SK-N-SH treated with all-trans-retinoic acid at 6 μM for 48 hours (cell line): ENCODE measurements at regions not wholly inside any gene's neighbourhood (a gene's known extent, or its start where the extent isn't known, plus 50 kb on each side); places are given as distances from the start of the nearest gene placed in this dataset.

ENCODE experiments used
- ATAC-seq: fragments of 200-7000 bp; cut with Tn5 transposase; 3 replicates; pipeline ENCODE4 v1.9.1; 2020; ENCODE audit warnings: mild to moderate bottlenecking, moderate library complexity
- ARNTL ChIP-seq: fragments of 450-650 bp; formaldehyde crosslinking; IDR thresholded peaks from 2 replicates; pipeline ENCODE4 v1.5.0; 2020; ENCODE audit warnings: low read depth, mild to moderate bottlenecking, moderate library complexity, borderline replicate concordance
- BACH2 ChIP-seq: fragments of 250-450 bp; sonication (Bioruptor Pico); IDR thresholded peaks from 2 replicates; pipeline ENCODE4 v1.9.0; 2021; ENCODE audit warnings: mild to moderate bottlenecking, borderline replicate concordance
- CSDC2 ChIP-seq: fragments of 250-450 bp; sonication (Bioruptor Pico); IDR thresholded peaks from 2 replicates; pipeline ENCODE4 v1.5.0; 2020; ENCODE audit warnings: mild to moderate bottlenecking, moderate library complexity
- ESRRG ChIP-seq: fragments of 250-450 bp; sonication (Bioruptor Pico); IDR thresholded peaks from 2 replicates; pipeline ENCODE4 v1.6.1; 2021; ENCODE audit warnings: mild to moderate bottlenecking
- GLIS3 ChIP-seq: fragments of 250-450 bp; sonication (Bioruptor Pico); IDR thresholded peaks from 2 replicates; pipeline ENCODE4 v1.5.0; 2020; ENCODE audit warnings: mild to moderate bottlenecking, moderate library complexity
- ISL1 ChIP-seq: fragments of 250-450 bp; sonication (Bioruptor Pico); IDR thresholded peaks from 2 replicates; pipeline ENCODE4 v2.1.2; 2022; ENCODE audit warnings: mild to moderate bottlenecking, moderate library complexity
- PPARA ChIP-seq: fragments of 250-450 bp; sonication (Bioruptor Pico); IDR thresholded peaks from 2 replicates; pipeline ENCODE4 v1.5.0; 2020; ENCODE audit warnings: mild to moderate bottlenecking, borderline replicate concordance
- RARB ChIP-seq: fragments of 250-450 bp; sonication (Bioruptor Pico); IDR thresholded peaks from 2 replicates; pipeline ENCODE4 v1.8.0; 2021; ENCODE audit warnings: mild to moderate bottlenecking, moderate library complexity
- SNAI2 ChIP-seq: fragments of 250-450 bp; sonication (Bioruptor Pico); IDR thresholded peaks from 2 replicates; pipeline ENCODE4 v1.5.0; 2020; ENCODE audit warnings: mild to moderate bottlenecking, moderate library complexity
- TCF4 ChIP-seq: fragments of 250-450 bp; sonication (Bioruptor Pico); IDR thresholded peaks from 2 replicates; pipeline ENCODE4 v1.8.0; 2021; ENCODE audit warnings: mild to moderate bottlenecking, moderate library complexity, borderline replicate concordance
- TOX ChIP-seq: fragments of 250-450 bp; sonication (Bioruptor Pico); IDR thresholded peaks from 2 replicates; pipeline ENCODE4 v1.8.0; 2021; ENCODE audit warnings: mild to moderate bottlenecking, moderate library complexity, borderline replicate concordance
- ZC3H10 ChIP-seq: fragments of 250-450 bp; sonication (Bioruptor Pico); IDR thresholded peaks from 2 replicates; pipeline ENCODE4 v1.5.1; 2021; ENCODE audit warnings: mild to moderate bottlenecking, moderate library complexity
- ZFP3 ChIP-seq: fragments of 250-450 bp; sonication (Bioruptor Pico); IDR thresholded peaks from 2 replicates; pipeline ENCODE4 v1.5.0; 2020; ENCODE audit warnings: mild to moderate bottlenecking, moderate library complexity
- ZFP30 ChIP-seq: fragments of 450-650 bp; formaldehyde crosslinking; IDR thresholded peaks from 2 replicates; pipeline ENCODE4 v1.5.0; 2022; ENCODE audit warnings: mild to moderate bottlenecking, moderate library complexity
- ZNF565 ChIP-seq: fragments of 450-650 bp; formaldehyde crosslinking; conservative IDR thresholded peaks from 2 replicates; pipeline ENCODE4 v1.5.0; 2020; ENCODE audit warnings: low read depth, mild to moderate bottlenecking, moderate library complexity
- ZNF70 ChIP-seq: fragments of 450-650 bp; formaldehyde crosslinking; IDR thresholded peaks from 2 replicates; pipeline ENCODE4 v1.5.0; 2020; ENCODE audit warnings: mild to moderate bottlenecking, moderate library complexity
- ZNF8 ChIP-seq: fragments of 450-650 bp; formaldehyde crosslinking; IDR thresholded peaks from 2 replicates; pipeline ENCODE4 v1.5.0; 2020; ENCODE audit warnings: mild to moderate bottlenecking, moderate library complexity
- TF ChIP-seq, protein P1 (sequence below): fragments of 250-450 bp; sonication (Bioruptor Pico); IDR thresholded peaks from 2 replicates; pipeline ENCODE4 v1.5.0; 2020; ENCODE audit warnings: mild to moderate bottlenecking, moderate library complexity
- TF ChIP-seq, protein P2 (sequence below): fragments of 250-450 bp; sonication (Bioruptor Pico); IDR thresholded peaks from 2 replicates; pipeline ENCODE4 v1.5.1; 2020; ENCODE audit warnings: low read depth, mild to moderate bottlenecking, moderate library complexity
- TF ChIP-seq, protein P3 (sequence below): fragments of 250-450 bp; sonication (Bioruptor Pico); IDR thresholded peaks from 2 replicates; pipeline ENCODE4 v1.5.1; 2021; ENCODE audit warnings: mild to moderate bottlenecking, moderate library complexity
- TF ChIP-seq, protein P4 (sequence below): fragments of 250-450 bp; sonication (Bioruptor Pico); IDR thresholded peaks from 2 replicates; pipeline ENCODE4 v1.8.0; 2020; ENCODE audit warnings: mild to moderate bottlenecking, moderate library complexity, borderline replicate concordance
- TF ChIP-seq, protein P5 (sequence below): fragments of 250-450 bp; sonication (Bioruptor Pico); IDR thresholded peaks from 2 replicates; pipeline ENCODE4 v1.8.0; 2021; ENCODE audit warnings: low read depth, mild to moderate bottlenecking, moderate library complexity, borderline replicate concordance

DNA sequence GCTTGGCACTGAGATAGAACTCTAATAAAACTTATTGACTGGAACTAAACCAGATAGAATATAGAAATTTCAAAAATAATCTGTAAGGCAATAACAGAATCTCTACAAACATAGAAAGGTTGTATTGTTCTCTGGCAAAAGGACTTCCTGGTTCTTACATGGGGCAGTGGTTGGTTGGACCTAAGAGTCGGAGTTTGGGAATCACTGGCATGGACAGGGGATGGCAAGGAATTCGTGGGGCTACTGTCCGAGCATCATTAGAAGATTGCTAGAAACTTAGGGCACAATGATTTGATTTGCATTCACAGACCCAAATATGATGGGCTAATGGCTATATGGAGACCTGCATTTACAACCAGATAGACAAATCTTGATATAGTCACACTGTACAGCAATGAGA lies 103.8 kb upstream of the GOT2 start (continued):
- TF ChIP-seq, protein P1, sequence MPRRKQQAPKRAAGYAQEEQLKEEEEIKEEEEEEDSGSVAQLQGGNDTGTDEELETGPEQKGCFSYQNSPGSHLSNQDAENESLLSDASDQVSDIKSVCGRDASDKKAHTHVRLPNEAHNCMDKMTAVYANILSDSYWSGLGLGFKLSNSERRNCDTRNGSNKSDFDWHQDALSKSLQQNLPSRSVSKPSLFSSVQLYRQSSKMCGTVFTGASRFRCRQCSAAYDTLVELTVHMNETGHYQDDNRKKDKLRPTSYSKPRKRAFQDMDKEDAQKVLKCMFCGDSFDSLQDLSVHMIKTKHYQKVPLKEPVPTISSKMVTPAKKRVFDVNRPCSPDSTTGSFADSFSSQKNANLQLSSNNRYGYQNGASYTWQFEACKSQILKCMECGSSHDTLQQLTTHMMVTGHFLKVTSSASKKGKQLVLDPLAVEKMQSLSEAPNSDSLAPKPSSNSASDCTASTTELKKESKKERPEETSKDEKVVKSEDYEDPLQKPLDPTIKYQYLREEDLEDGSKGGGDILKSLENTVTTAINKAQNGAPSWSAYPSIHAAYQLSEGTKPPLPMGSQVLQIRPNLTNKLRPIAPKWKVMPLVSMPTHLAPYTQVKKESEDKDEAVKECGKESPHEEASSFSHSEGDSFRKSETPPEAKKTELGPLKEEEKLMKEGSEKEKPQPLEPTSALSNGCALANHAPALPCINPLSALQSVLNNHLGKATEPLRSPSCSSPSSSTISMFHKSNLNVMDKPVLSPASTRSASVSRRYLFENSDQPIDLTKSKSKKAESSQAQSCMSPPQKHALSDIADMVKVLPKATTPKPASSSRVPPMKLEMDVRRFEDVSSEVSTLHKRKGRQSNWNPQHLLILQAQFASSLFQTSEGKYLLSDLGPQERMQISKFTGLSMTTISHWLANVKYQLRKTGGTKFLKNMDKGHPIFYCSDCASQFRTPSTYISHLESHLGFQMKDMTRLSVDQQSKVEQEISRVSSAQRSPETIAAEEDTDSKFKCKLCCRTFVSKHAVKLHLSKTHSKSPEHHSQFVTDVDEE (CRISPR knock-in tag), result no peak
- TF ChIP-seq, protein P2, sequence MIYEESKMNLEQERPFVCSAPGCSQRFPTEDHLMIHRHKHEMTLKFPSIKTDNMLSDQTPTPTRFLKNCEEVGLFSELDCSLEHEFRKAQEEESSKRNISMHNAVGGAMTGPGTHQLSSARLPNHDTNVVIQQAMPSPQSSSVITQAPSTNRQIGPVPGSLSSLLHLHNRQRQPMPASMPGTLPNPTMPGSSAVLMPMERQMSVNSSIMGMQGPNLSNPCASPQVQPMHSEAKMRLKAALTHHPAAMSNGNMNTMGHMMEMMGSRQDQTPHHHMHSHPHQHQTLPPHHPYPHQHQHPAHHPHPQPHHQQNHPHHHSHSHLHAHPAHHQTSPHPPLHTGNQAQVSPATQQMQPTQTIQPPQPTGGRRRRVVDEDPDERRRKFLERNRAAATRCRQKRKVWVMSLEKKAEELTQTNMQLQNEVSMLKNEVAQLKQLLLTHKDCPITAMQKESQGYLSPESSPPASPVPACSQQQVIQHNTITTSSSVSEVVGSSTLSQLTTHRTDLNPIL (CRISPR knock-in tag), result no peak

DNA sequence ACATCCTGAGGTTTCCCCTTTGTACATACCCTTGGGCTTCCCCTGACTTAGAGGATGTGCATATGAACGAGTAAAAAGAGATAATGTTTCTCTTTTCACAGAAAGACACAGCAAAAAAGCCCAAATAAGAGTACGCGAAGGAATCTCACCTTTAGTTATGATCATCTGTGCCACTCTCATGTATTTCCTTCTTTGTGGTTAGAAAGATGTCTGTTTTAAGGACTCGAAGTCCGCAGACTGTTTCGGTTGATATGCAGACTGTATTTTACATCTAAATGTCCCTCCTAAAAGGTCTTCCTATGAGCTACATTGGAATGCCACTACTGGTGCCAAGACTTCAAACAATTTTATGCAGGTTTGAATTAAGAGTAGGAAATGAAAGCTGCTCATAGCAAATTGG lies 102.3 kb upstream of the GOT2 start:
- ATAC-seq, result no peak
- TF ChIP-seq ZNF565 (no peak), GLIS3 (CRISPR knock-in tag) (no peak), TOX (no peak), ZFP30 (CRISPR knock-in tag) (no peak), BACH2 (CRISPR knock-in tag) (no peak), SNAI2 (CRISPR knock-in tag) (no peak), ZC3H10 (no peak), ESRRG (no peak), RARB (CRISPR knock-in tag) (no peak)
- TF ChIP-seq, protein P3, sequence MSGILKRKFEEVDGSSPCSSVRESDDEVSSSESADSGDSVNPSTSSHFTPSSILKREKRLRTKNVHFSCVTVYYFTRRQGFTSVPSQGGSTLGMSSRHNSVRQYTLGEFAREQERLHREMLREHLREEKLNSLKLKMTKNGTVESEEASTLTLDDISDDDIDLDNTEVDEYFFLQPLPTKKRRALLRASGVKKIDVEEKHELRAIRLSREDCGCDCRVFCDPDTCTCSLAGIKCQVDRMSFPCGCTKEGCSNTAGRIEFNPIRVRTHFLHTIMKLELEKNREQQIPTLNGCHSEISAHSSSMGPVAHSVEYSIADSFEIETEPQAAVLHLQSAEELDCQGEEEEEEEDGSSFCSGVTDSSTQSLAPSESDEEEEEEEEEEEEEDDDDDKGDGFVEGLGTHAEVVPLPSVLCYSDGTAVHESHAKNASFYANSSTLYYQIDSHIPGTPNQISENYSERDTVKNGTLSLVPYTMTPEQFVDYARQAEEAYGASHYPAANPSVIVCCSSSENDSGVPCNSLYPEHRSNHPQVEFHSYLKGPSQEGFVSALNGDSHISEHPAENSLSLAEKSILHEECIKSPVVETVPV, result no peak
- TF ChIP-seq, protein P4, sequence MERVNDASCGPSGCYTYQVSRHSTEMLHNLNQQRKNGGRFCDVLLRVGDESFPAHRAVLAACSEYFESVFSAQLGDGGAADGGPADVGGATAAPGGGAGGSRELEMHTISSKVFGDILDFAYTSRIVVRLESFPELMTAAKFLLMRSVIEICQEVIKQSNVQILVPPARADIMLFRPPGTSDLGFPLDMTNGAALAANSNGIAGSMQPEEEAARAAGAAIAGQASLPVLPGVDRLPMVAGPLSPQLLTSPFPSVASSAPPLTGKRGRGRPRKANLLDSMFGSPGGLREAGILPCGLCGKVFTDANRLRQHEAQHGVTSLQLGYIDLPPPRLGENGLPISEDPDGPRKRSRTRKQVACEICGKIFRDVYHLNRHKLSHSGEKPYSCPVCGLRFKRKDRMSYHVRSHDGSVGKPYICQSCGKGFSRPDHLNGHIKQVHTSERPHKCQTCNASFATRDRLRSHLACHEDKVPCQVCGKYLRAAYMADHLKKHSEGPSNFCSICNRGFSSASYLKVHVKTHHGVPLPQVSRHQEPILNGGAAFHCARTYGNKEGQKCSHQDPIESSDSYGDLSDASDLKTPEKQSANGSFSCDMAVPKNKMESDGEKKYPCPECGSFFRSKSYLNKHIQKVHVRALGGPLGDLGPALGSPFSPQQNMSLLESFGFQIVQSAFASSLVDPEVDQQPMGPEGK, result no peak
- TF ChIP-seq, protein P5, sequence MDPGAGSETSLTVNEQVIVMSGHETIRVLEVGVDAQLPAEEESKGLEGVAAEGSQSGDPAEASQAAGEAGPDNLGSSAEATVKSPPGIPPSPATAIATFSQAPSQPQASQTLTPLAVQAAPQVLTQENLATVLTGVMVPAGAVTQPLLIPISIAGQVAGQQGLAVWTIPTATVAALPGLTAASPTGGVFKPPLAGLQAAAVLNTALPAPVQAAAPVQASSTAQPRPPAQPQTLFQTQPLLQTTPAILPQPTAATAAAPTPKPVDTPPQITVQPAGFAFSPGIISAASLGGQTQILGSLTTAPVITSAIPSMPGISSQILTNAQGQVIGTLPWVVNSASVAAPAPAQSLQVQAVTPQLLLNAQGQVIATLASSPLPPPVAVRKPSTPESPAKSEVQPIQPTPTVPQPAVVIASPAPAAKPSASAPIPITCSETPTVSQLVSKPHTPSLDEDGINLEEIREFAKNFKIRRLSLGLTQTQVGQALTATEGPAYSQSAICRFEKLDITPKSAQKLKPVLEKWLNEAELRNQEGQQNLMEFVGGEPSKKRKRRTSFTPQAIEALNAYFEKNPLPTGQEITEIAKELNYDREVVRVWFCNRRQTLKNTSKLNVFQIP (CRISPR knock-in tag), result no peak

DNA sequence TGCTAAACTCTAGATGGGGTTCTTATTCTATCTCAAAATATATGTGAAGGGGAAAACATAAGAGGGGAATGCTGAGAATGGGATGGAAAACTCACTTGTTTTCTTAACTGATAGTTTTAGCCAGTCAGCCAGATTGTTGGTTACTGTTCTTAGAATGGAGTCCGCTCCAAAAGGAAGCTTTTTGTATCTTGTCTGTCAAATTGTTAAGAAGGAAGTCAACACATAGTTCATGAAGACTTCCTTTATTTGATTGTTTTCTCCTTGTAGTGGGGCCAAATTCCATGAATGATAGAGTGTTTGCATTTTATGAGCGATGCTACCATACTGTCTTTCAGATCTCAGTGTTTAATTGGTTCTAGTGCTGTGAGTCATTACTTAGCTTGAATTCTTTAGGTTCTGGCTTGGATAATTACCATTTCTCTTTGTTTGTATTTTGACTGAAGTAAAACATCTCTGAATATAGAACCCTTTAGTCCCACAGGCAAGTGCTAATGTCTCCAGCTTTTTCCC lies 98.3 kb upstream of the GOT2 start:
- TF ChIP-seq ZNF565 (no peak), ZFP30 (CRISPR knock-in tag) (no peak), ZFP3 (CRISPR knock-in tag) (no peak), TOX (no peak), ARNTL (CRISPR knock-in tag) (no peak), GLIS3 (CRISPR knock-in tag) (no peak), ZNF70 (CRISPR knock-in tag) (no peak), ZNF8 (CRISPR knock-in tag) (no peak), CSDC2 (CRISPR knock-in tag) (no peak), SNAI2 (CRISPR knock-in tag) (no peak), PPARA (CRISPR knock-in tag) (no peak), ZC3H10 (no peak), RARB (CRISPR knock-in tag) (no peak), BACH2 (CRISPR knock-in tag) (no peak), TCF4 (no peak), ISL1 (CRISPR knock-in tag) (no peak)
- TF ChIP-seq, protein P2 (CRISPR knock-in tag), result no peak
- TF ChIP-seq, protein P3, result no peak
- TF ChIP-seq, all 23 proteins: peak for 0
- ATAC-seq, result no peak
